Posterior vena cava (tissue), 2 donors: ENCODE measurements at regions not wholly inside any gene's neighbourhood (a gene's known extent, or its start where the extent isn't known, plus 50 kb on each side); places are given as distances from the start of the nearest gene placed in this dataset.
"Not testable (repeated sequence)": the region's sequence is repeated elsewhere in the genome, so short reads cannot be mapped to it uniquely, and the experiment has no call there.

Experiments used
- DNase-seq: peaks from one replicate; pipeline ENCODE4 v3.0.0-alpha.2; 2020; ENCODE audit warnings: low spot score
- intact Hi-C, 2 donors: fragments of 100-400 bp; cut with DNase I; formaldehyde crosslinking; loops; one replicate each; pipeline versions ENCODE4 v1.14.1 to v1.14.2; 2022 to 2023
- donor health status: DM: yes; HTN: yes; CAD: no.
- donor health status: DM: yes; HTN: yes; CAD: no.

DNA sequence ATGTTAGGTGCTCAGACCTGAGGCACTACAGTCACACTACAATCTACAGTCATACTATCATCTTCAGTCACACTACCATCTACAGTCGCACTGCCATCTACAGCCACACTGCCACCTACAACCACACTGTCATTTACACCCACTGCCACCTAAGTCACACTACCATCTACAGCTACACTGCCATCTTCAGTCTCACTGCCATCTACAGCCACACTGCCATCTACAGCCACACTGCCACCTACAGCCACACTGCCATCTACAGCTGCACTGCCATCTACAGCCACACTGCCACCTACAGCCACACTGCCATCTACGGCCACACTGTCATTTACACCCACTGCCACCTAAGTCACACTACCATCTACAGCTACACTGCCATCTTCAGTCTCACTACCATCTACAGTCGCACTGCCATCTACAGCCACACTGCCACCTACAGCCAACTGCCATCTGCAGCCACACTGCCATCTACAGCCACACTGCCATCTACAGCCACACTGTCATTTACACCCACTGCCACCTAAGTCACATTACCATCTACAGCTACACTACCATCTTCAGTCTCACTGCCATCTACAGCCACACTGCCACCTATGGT is 155.2 kb upstream of the AFDN start:
- DNase-seq, intact Hi-C loops: not testable (repeated sequence)

DNA sequence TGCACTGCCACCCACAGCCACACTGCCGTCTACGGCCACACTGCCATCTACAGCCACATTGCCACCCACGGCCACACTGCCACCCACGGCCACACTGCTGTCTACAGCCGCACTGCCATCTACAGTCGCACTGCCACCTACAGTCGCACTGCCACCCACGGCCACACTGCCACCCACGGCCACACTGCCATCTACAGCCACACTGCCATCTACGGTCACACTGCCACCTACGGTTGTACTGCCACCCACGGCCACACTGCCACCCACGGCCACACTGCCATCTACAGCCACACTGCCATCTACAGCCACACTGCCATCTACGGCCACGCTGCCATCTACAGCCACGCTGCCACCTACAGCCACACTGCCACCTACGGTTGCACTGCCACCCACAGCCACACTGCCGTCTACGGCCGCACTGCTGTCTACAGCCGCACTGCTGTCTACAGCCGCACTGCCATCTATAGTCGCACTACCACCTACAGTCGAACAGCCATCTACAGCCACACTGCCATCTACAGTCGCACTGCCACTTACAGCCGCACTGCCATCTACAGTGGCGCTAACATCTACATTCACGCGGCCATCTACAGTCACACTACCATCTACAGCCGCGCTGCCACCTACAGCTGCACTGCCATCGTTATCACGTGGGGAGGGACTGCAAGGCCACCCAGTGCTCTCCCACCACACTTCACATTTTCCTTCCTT is 154.6 kb upstream of the AFDN start:
- intact Hi-C loops = no loop called here
- no peak for DNase-seq

DNA sequence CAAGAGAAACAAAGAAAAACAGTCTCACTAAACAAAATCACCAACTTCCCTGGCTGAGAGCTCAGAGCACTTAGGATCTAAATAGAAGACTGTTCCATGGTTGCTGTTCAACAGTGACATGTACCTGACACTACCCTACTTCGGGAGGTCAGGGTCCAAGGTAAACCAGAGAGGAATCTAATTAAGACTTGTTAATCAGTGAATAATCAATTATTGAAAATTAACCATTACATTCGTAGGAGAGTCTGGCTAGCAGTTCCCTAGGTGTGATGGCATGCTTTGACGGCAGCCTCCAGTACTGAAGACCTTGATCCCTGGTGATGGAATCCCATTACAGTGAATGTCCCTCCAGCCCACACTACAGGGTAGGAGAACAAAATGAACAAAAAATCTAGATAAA is 154.0 kb upstream of the AFDN start:
- DNase-seq = no peak
- intact Hi-C loops = no loop called here

DNA sequence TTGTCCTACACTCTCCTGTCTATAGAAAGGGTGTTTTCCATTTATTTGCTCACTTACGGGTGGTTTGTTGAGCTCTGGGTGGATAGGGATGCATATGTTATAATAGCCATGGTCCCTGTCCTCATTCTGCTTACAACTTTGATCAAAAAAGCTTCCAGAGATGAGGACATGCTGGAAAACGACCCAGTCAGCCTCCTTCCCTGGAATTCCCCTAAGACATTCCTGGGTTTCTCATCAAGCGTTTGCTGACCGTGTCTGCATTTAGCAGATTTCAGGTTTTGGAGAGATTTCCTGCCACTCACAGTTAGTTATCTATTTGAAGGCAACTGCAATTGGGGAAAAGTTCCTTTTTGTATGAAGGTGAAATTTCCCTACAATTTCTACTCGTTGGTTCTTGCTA is 152.8 kb upstream of the AFDN start:
- intact Hi-C loops = no loop called here
- no peak for DNase-seq

DNA sequence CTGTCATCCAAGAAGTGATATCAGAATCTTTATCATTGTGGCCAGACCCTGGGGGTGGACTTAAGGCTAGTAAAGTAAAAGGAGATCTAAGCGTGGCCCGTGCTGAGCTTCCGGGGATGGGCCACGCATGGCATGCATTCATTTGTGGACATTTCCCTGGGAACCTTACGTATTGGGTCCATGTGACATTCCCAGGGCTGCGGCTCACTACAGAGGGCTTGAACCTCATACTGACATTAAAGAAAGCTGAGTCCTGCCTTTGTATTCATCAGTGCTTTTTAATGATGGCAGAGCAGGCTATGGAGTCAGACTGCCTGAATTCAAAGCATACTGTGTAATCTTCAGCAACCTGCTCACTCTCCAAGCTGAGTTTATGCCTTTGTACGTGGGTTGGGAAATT is 152.2 kb upstream of the AFDN start:
- intact Hi-C loops = no loop called here
- DNase-seq = no peak

DNA sequence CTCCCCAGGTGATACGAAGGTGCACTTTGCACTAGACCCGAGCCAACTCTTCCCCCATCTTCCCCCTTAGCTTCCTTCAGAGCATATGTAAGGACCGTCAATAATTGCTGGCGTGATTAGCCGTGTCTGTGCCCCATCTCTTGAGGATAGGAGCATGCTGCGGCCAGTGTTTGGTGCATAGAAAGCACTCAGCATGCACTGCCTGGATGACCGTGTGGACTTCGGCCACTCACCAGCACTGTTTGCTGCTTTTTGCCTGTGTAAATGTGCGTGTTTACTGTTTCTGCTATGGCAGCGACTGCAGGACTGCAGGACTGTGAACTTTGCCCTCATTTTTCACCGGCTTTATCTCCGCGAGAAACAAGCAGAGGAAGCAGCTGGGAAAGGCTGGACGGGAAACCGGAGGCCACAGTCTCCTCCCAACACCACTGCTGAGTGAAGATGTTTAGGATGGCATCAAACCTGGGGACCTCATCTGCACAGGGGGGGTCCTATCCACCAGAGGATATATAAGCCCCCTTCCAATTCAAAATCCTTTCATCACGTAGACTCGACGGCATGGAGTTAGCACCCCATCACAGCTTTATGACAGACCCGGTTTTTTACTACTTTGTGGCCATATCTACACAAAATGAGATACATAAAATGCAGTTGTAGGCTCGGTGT is 150.6 kb upstream of the AFDN start:
- intact Hi-C loops = no loop called here

DNA sequence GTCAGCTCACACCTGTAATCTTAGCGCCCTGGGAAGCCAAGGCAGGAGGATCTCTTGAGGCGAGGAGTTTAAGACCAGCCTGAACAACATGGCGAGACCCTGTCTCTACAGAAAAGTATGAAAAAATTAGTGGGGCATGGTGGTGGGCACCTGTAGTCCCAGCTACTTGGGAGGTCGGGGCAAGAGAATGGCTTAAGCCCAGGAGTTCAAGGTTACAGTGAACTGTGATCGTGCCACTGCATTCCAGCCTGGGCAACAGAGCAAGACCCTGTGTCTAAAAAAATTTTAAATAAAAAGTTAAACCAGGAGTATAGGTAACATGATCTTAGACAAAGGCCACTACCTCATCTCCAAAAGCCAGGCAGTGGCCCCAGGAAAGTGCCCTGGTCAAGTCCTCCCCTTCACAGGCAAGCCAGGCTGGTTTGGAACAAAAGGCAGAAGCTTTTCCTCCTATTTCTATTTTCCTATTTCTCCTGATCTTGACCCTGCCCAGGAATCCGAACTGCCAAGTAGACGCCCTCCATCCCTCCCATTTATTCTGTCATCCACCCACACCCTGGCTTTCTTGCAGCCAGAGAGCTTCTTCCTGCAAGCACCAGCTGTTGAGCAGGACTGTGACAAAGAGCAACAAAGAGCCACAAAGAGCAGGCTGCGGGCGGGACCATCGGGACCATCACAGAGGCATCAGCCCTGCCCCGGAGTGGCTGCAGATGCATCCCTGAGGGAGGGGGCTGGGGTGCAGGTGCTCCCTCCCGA is 149.9 kb upstream of the AFDN start:
- intact Hi-C loops = no loop called here
- no peak for DNase-seq

More for the DNA sequence above, 150.6 kb upstream of the AFDN start:
- peak; percentile 76 for DNase-seq

DNA sequence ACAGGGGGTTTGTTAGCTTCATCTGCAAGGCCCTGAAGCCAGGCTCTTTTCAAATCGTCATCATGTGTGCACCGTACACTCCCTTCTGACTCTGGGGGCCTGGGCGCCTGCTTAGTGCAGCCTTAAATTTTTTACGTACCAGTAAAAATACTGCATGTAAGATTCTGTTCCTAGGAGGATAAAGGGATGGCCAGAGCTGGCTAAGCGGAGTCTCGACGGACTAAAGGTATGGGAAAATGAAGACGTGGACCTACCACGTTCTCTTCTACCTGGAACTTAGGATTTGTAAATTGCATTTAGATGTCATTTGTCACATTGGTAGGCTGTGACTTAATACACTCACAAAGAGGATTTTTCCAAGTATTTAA is 149.3 kb upstream of the AFDN start:
- intact Hi-C loops = no loop called here

DNA sequence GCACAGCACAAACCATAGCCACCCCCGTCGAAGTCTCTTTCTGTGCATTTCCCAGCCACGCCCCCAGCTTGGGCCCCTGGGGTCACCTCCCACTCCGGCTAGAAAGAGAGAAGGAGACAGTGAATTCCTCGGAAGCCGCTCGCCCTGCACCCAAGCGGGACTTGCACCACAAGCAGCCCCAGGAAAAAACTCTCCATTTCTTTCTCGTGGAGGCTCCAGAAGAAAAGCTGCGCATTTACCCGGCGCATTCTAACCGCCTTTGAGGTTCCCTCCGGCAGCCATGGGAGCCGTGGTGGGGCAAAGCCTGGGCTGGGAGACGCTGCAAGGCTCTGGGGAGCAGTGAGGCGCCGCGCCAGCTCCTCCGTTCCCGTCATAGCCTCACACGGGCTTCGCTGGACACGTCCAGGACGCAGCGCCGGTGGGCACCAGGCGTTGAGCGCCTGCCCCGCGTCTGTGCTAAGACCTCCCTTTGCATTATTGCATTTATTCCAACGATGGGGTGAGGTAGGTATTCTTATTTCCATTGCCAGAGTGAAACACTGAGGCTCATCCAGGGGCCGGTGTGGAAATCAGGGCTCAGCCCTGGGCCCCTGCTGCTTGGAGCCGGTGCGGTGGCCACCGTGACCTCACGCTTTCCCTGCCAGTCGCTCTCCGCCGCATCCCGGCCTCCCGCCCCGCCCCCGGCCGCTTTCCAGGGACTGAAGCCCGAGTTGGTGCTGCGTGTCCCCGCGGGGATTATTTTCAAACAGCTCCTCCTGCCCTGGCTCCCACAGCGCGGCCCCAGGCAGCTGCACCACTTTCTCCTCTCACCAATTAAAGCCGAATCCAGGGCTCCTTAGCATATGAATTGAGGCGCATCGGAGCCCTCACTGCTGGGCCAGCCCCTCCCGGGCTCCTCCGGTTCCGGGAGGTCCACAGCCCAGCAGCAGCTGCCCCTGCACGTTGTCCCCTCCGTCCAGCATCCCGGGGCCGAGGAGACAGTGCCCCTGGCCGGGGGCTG is 148.3 kb upstream of the AFDN start:
- intact Hi-C loops = no loop called here
- DNase-seq = no peak

More for the DNA sequence above, 149.3 kb upstream of the AFDN start:
- DNase-seq = no peak

DNA sequence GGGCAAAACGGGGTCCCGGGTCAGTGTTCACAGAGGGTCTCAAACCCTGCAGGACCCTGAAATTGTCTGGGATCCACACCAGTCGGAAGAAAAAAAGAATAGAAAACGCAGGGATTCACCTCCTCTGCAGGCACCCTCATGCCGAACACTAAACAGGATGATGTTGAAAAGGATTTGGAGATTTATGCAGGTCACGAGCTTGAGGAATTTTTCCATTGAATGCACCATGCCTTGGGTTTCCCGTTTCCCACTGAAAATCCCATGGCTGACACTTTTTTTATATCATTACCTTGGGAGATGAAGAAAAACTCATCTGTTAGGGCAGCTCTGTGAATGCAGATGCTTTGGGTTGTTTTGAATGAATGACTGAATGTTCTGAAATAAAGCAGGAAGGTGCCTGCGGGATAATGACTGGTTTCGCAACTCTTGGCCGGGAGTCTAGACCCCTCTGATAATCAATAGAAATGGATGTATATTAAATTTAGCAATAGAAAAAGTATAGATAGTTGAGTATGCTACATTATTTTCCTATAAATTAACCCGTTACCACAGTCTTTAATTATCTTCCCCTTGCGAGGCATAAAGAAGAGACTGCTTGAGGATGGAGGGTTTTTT is 147.5 kb upstream of the AFDN start:
- intact Hi-C loops = no loop called here
- no peak for DNase-seq

DNA sequence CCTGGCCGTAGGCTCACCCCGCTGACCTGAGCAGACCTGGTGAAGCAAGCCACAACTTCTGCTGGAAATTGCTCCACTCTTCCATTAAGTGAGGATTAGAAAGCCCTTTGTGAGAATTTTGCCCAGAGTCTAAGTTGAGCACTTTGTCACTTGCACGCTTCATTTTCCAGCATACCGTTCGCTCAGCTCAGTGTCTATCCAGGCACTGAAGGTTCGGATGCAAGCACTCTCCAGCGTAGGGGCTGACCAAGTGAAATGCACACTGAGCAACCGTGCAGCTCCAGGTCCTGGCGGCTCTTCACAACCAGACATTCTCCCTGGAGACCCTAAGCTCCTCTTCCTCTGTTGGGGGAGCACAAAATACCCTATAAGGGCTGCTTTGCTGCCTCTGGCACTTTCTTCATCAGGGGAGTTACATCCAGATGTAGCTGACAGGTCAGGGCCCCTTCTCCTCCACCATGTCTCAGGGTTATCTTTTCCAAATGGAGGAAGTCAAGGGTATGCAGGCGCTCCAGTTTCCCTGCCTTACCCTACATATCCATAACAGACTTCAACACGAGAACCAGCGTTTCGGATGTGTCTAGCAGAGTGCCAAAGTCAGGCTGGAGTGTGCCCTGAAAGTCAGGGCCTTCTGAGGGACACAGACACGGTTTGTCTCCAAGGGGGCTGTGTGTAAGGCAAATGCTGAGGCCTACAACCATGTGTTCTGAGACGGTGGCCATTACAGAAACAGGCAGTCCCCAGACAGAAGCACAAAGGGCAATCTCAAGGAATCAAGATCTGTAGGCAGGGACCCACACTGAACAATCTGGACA is 146.7 kb upstream of the AFDN start:
- no peak for DNase-seq
- intact Hi-C loops = no loop called here

DNA sequence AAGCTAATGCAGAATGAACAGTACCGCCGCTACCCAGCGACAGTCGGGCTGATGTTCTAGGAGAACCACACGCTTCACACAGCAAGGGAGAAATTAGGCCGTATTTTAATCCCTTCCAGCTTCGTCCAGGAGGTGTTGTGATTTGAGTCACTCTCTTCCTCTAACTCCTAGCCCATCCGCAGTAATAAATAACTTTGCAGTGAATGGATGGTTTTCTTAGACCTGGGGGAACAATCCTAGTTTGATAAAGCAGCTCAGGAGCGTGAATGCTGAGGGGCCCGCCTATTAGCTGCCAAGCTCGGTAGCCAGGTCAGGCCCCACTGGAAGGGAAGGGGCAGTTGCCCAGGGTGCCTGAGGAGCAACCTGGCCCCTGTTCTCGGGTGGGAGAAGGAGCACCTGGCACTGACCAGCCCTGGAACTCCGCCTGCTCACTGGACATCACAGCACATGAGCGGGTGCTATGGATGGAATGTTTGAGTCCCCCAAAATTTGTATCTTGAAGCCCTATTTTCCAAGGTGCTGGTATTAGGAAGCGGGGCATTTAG is 146.0 kb upstream of the AFDN start:
- intact Hi-C loops = no loop called here
- no peak for DNase-seq

DNA sequence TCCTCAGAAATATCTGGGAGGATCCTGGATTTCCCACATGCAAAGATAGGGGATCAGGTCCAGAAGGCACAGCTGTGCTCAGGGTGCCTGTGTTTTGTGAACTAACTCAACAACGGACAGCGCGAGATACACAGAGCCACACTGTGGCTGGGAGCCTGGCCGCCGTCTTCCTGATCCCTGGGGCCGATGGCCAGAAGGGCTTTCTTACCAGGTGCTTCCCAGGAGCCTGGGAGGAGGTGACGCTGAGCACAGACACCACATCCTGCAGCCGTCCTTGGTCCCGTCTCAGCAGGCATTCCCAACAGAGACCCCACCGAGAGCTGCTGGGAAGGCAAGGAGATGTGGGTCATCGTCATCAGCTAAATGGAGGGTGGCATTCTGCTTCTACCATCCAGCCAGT is 144.6 kb upstream of the AFDN start:
- no peak for DNase-seq
- intact Hi-C loops = no loop called here

DNA sequence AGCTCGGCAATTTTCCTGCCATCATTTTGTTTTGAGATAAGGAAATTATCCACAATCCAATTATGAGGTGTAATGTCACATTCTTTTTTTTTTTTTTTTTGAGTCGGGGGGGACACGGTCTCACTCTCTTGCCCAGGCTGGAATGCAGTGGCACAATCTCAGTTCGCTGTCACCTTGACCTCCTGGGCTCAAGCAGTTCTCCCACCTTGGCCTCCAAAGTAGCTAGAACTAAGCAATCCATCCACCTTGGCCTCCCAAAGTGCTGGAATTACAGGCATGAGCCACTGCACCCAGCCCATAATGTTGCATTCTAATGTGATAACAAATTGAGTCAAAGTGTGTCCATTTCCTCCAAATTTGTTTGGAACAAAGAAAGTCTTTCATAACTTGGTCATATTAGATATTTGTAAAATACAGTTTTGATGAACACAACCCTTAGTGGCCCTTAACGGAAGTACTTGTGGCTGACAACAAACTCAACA is 144.1 kb upstream of the AFDN start:
- intact Hi-C loops = no loop called here
- no peak for DNase-seq

DNA sequence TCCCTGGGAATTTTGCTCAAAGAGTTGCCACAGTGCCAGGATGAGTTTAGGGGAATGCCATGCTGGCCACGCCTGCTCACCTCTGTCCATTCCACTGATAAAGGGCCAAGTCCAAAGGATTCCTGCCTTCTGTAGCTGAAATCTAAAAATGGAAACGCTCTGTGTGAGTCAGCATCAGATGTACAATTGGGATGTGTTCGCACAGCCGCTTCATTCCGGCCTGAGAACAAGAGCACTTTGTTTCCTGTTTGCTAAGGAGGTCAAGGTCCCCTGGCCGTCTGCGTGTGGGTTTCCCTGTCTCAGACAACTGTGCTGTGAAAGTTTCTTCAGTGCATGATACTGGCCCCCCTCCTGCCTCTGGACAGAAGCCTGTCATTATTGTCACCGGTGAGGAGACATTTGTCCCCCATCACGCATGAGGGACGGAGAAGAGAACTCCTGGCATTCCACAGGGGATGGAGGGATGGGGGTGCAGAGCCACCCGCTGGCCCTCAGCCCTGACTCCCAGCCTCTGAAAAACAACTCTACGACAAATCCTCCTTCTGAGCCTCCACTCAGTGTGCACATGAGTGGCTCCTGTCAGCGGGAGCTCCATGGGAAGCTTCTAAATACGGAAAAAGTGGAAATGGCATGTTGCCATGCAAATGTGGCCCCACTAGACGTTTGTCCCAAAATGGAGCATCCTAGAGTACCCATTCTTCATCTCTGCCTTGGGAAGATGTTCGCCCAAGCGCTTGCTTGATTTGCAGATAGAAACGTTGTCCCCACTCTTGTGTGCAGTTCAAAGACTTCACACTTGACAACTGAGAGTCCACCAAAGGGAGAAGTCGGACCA is 143.5 kb upstream of the AFDN start:
- DNase-seq = no peak
- intact Hi-C loops = no loop called here

DNA sequence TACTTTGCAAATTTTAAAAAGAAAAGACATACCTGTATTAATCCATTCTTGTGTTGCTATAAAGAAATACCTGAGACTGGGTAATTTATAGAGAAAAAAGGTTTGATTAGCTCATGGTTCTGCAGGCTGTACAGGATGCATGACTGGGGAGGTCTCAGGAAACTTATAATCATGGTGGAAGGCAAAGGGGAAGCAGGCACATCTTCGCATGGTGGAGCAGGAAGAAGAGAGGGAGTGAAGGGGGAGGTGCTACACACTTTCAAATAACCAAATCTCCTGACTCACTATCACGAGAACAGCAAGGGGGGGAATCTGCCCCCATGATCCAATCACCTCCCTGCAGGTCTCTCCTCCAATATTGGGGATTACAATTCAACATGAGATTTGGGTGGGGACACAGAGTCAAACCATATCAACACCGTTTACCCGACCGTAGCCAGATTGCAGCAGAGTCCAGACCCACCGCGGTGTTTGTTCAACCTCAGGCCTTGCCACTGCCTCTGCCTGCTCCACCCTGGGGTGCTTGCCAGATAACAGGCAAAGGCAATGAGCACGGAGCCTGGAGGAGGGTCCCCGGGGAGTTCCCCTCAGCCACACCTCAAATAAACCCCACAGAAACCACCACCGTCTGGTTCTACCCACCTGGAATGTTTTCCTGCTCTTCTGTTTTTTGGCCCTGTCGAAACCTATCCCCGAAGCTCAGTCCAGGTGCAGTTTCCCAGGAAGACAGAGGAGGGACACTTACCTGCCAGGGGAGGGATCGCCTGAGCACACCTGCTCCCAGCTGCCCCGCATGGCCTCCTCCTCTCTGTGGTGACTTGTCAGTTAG is 142.2 kb upstream of the AFDN start:
- intact Hi-C loops = no loop called here
- DNase-seq = no peak
